ENCODE measurements at regions not wholly inside any gene's neighbourhood (a gene's known extent, or its start where the extent isn't known, plus 50 kb on each side); places are given as distances from the start of the nearest gene placed in this dataset.
A peak's percentile ranks its signal among the peaks of the same experiment; 100 is the strongest.

- TF ChIP-seq, protein P1, sequence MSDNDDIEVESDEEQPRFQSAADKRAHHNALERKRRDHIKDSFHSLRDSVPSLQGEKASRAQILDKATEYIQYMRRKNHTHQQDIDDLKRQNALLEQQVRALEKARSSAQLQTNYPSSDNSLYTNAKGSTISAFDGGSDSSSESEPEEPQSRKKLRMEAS (IDR thresholded peaks at IDR 0.05): no peak
- no peak for TF ChIP-seq HNF4A (conservative IDR thresholded peaks at IDR 0.05)
- no peak for TF ChIP-seq GABPA (IDR thresholded peaks at IDR 0.05 in 1 of 2, conservative IDR thresholded peaks at IDR 0.05 in 1 of 2)
- no peak for TF ChIP-seq CTCF (IDR thresholded peaks at IDR 0.05; ENCODE audit: low read depth, low read length, missing input control)
These were observed 66.4 kb upstream of the ANK3 start (continued) for GRCh38 chr10:60456053-60456452.

DNA sequence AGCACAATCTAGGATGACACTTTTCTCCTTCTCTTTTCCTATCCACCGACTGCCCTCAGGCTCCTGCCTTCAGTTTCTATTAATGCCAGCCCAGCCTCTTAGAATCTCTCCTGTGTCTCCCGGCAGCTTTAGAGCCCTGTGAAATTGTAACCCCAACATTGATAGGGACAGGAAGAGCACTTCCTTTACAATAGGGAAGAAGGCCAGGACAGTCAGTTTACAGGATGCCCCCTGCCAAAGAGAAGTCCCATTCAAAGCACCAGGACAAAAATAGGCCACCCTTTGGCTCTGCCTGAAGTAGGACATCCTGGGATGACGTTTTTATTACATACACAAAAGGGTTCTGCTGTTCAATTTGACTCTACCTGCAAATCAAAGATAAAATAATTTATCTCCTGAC, 64.7 kb upstream of the ANK3 start:
- TF ChIP-seq RXRA (IDR thresholded peaks at IDR 0.05) (no peak), GABPA (IDR thresholded peaks at IDR 0.05 in 1 of 2, conservative IDR thresholded peaks at IDR 0.05 in 1 of 2) (no peak), NR2F2 (IDR thresholded peaks at IDR 0.05) (peak; percentile 59)
- Histone ChIP-seq H3K4me1 (ENCODE audit: control insufficient read depth in 4 of 4, insufficient read depth in 4 of 4, low read length in 3 of 4) (no peaks in the 10 kb centered on the region), H3K9me3 (ENCODE audit: control insufficient read depth in 4 of 4, low read length in 3 of 4) (no peaks in the 10 kb centered on the region), H3K27ac (ENCODE audit: low read depth in 1 of 2, low read length in 2 of 2) (no peak overlapping the region), H3K4me3 (ENCODE audit: low read depth in 1 of 3, low read length in 3 of 3) (no peak overlapping the region), H3K36me3 (ENCODE audit: control insufficient read depth in 4 of 4, insufficient read depth in 3 of 4, low read depth in 1 of 4, low read length in 3 of 4) (no peaks in the 10 kb centered on the region), H3K9ac (ENCODE audit: low read depth in 1 of 2, low read length in 2 of 2) (no peak overlapping the region), H3K27me3 (ENCODE audit: control insufficient read depth in 4 of 4, insufficient read depth in 4 of 4, low read length in 3 of 4) (peaks cover 0 to 2% (median 0%) of the 10 kb centered on the region in 4 donors)
- 58% methylated on average over 3 of the region's 3 CpGs for WGBS
- DNase-seq (ENCODE audit: low spot score): no peak

DNA sequence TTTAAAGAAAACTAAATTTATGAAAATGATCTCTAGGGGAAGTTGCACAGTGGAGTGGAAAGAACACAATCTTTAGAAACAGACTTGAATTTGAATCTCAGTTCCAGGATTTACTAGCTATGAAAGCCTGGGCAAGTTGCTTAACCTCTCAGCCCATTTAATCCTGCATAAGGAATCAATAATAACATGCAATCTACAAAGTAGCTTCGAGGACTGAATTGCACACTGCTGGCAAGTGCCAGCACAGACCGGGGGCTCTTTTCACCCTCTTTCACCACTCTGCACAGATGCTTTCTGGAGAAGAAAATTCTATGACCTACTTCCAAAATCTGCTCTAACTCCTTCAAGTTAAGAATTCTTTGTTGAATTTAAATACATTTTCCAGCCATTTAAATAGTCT, 63.4 kb upstream of the ANK3 start:
- Histone ChIP-seq H3K9ac (ENCODE audit: low read depth in 1 of 2, low read length in 2 of 2) (no peak overlapping the region), H3K27me3 (ENCODE audit: control insufficient read depth in 4 of 4, insufficient read depth in 4 of 4, low read length in 3 of 4) (no peaks in the 10 kb centered on the region), H3K4me1 (ENCODE audit: control insufficient read depth in 4 of 4, insufficient read depth in 4 of 4, low read length in 3 of 4) (no peaks in the 10 kb centered on the region), H3K4me3 (ENCODE audit: low read depth in 1 of 3, low read length in 3 of 3) (no peak overlapping the region), H3K27ac (ENCODE audit: low read depth in 1 of 2, low read length in 2 of 2) (no peak overlapping the region), H3K9me3 (ENCODE audit: control insufficient read depth in 4 of 4, low read length in 3 of 4) (no peaks in the 10 kb centered on the region), H3K36me3 (ENCODE audit: control insufficient read depth in 4 of 4, insufficient read depth in 3 of 4, low read depth in 1 of 4, low read length in 3 of 4) (no peaks in the 10 kb centered on the region)
- TF ChIP-seq CTCF (IDR thresholded peaks at IDR 0.05; ENCODE audit: low read depth, low read length, missing input control) (no peak), REST (IDR thresholded peaks at IDR 0.05) (no peak), JUND (IDR thresholded peaks at IDR 0.05) (no peak), EGR1 (IDR thresholded peaks at IDR 0.05; ENCODE audit: low read depth in 2 of 2) (no peak), SP1 (IDR thresholded peaks at IDR 0.05) (no peak), FOXA1 (IDR thresholded peaks at IDR 0.05) (no peak), NR2F2 (IDR thresholded peaks at IDR 0.05) (no peak), RAD21 (IDR thresholded peaks at IDR 0.05) (no peak), GABPA (IDR thresholded peaks at IDR 0.05 in 1 of 2, conservative IDR thresholded peaks at IDR 0.05 in 1 of 2) (no peak), YY1 (IDR thresholded peaks at IDR 0.05) (no peak), RXRA (IDR thresholded peaks at IDR 0.05) (no peak), TAF1 (conservative IDR thresholded peaks at IDR 0.05) (no peak), FOXA2 (IDR thresholded peaks at IDR 0.05) (no peak), HNF4G (IDR thresholded peaks at IDR 0.05) (no peak), HNF4A (conservative IDR thresholded peaks at IDR 0.05) (no peak)
- TF ChIP-seq, protein P1 (IDR thresholded peaks at IDR 0.05): no peak
- TF ChIP-seq, protein P2, sequence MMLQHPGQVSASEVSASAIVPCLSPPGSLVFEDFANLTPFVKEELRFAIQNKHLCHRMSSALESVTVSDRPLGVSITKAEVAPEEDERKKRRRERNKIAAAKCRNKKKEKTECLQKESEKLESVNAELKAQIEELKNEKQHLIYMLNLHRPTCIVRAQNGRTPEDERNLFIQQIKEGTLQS (IDR thresholded peaks at IDR 0.05): no peak
- TF ChIP-seq, protein P3, sequence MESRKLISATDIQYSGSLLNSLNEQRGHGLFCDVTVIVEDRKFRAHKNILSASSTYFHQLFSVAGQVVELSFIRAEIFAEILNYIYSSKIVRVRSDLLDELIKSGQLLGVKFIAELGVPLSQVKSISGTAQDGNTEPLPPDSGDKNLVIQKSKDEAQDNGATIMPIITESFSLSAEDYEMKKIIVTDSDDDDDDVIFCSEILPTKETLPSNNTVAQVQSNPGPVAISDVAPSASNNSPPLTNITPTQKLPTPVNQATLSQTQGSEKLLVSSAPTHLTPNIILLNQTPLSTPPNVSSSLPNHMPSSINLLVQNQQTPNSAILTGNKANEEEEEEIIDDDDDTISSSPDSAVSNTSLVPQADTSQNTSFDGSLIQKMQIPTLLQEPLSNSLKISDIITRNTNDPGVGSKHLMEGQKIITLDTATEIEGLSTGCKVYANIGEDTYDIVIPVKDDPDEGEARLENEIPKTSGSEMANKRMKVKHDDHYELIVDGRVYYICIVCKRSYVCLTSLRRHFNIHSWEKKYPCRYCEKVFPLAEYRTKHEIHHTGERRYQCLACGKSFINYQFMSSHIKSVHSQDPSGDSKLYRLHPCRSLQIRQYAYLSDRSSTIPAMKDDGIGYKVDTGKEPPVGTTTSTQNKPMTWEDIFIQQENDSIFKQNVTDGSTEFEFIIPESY (IDR thresholded peaks at IDR 0.05): no peak
- WGBS: 57% methylated on average over 2 of the region's 2 CpGs
- no peak for DNase-seq (ENCODE audit: low spot score)

Data from liver (tissue), 8 donors.